GM12873 (cell line): ENCODE measurements at regions not wholly inside any gene's neighbourhood (a gene's known extent, or its start where the extent isn't known, plus 50 kb on each side); places are given as distances from the start of the nearest gene placed in this dataset.

Experiments
- TF ChIP-seq, protein P1 (sequence below): IDR thresholded peaks from 2 replicates; pipeline ENCODE4 v1.5.1; 2012; ENCODE audit warnings: low read depth, mild to moderate bottlenecking, moderate library complexity, low read length, control low read depth; ENCODE audit not compliant: insufficient read depth; ENCODE audit errors: missing control alignments

GRCh38 chr9:107223381-107223780 lies 59.7 kb upstream of the RAD23B start:
- TF ChIP-seq, protein P1, sequence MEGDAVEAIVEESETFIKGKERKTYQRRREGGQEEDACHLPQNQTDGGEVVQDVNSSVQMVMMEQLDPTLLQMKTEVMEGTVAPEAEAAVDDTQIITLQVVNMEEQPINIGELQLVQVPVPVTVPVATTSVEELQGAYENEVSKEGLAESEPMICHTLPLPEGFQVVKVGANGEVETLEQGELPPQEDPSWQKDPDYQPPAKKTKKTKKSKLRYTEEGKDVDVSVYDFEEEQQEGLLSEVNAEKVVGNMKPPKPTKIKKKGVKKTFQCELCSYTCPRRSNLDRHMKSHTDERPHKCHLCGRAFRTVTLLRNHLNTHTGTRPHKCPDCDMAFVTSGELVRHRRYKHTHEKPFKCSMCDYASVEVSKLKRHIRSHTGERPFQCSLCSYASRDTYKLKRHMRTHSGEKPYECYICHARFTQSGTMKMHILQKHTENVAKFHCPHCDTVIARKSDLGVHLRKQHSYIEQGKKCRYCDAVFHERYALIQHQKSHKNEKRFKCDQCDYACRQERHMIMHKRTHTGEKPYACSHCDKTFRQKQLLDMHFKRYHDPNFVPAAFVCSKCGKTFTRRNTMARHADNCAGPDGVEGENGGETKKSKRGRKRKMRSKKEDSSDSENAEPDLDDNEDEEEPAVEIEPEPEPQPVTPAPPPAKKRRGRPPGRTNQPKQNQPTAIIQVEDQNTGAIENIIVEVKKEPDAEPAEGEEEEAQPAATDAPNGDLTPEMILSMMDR: no peak

GRCh38 chr9:107224252-107224651 lies 58.8 kb upstream of the RAD23B start:
- TF ChIP-seq, protein P1: no peak

GRCh38 chr9:107226421-107226820 lies 56.7 kb upstream of the RAD23B start:
- TF ChIP-seq, protein P1: no peak

DNA sequence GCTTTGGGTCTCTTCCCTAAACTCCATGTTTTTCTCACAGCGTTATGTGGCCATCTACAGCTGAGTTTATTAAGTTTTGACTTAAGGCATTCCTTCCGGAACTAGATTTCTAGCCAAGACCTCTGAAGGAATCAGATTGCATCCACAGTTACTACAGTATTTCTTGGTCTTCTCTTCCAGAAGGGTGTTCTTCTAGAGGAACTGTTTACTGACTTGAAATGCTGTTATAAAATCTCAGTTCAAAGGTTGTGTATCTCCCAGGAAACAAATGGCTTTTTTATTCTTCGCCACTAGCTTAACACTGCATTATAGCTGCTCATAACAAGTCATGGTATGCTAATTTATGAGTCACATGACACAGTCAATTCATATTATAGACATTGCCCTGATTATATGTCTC lies 55.3 kb upstream of the RAD23B start:
- TF ChIP-seq, protein P1: no peak

GRCh38 chr9:107228496-107229039 lies 54.5 kb upstream of the RAD23B start:
- TF ChIP-seq, protein P1: no peak

DNA sequence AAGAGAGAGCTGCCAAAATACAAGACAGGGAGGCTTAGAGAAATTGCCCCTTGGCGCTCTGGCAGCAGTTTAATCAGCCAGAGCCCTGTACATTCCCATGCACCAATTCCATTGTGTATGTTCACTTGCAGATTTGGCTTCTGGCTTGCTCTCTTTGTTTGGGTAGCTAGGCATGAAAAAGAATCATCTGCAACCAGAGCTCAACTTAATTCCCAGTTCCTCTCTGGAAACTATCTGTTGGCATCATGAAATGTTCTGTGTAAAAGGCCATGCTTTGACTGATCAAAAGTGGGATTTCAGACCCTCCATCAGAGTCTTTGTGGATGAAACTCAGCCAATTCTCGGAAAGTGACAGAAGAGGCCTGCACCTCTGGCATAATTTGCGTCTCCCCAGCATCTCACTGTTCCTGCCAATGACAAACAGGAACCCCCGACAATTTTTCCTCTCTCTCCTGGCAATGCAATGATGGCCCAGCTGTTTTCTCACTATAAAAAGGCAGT lies 53.8 kb upstream of the RAD23B start:
- TF ChIP-seq, protein P1: no peak
